ENCODE measurements at regions not wholly inside any gene's neighbourhood (a gene's known extent, or its start where the extent isn't known, plus 50 kb on each side); places are given as distances from the start of the nearest gene placed in this dataset.

DNA sequence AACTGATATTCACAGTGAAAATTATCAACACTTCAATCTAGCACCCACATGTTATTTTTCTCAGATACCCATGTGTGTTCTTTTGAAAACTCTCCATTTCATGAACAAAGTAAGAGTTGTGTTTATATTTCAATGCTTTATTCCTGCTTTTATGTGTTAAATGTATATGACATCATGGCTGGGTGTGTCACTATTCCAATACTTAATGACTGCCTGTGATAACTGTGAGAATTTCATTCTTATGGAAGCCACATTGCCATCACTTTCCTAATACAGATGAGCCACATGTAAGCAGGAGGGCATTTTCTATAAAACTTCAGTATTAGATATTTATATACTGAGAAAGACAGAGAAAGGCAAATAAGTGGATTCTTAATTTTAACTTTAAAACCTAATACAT, 100.4 kb upstream of the FIGN start:
- no peak for DNase-seq (ENCODE audit: low spot score)

DNA sequence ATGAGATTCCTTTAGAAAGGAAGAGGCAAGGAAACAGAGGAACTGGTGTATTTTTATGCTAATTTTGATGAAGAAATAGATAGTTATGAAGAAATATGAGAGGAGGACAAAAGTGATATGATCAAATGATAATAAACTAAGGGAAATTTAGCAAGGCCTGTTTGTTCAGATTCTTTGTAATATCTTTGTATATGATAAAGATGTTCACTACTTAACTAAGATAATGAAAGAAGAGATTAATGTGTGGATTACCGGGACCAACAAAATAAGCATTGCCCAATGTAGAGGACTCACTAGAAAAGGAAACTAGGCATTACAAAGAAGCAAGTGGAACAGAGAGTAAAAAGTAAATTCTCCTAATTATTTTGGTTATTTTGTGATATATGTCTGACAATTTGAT, 99.0 kb upstream of the FIGN start:
- DNase-seq (ENCODE audit: low spot score) = no peak

DNA sequence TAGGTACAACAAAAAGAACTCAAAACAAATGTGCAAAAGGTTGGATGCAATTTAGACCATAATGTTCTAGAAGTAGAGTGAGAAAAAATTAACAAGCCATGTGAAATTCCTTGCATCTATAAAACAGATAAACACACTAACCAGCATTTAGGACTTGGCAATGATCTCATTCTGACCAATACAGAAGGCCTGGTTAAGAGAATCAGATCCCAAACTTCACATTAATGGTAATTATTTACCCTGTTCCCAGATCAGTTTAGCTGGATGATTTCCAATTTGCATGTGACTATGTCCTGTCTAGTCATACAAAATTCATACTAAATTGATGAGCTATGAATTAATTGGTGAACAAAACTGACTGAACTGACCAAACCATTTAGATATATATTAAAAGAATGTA, 98.4 kb upstream of the FIGN start:
- no peak for DNase-seq (ENCODE audit: low spot score)

DNA sequence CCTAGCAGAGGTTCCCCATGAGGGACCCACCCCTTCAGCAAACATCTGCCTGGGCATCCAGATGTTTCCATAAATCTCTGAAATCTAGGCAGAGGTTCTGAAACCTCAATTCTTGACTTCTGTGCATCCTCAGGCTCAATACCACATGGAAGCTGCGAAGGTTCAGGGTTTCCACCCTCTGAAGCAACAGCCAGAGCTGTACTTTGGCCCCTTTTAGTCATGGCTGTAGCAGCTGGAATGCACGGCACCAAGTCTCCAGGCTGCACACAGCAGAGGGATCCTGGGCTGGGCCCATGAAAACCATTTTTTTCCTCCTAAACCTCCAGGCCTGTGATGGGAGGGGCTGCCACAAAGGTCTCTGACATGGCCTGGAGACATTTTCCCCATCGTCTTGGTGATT, 93.0 kb upstream of the FIGN start:
- DNase-seq (ENCODE audit: low spot score) = no peak

DNA sequence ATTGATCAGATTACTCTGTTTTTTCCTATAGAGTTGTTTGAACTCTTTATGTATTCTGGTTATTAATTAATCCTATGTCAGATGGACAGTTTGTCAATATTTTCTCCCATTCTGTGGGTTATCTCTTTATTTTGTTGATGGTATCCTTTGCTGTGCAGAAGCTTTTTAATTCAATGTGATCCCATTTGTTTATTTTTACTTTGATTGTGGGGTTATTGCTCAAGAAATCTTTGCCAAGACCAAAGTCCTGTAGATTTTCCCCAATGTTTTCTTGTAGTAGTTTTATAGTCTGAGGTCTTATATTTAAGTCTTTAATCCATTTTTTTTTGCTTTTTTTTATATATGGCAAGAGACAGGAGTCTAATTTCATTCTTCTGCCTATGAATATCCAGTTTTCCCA, 86.2 kb upstream of the FIGN start:
- DNase-seq (ENCODE audit: low spot score) = no peak

DNA sequence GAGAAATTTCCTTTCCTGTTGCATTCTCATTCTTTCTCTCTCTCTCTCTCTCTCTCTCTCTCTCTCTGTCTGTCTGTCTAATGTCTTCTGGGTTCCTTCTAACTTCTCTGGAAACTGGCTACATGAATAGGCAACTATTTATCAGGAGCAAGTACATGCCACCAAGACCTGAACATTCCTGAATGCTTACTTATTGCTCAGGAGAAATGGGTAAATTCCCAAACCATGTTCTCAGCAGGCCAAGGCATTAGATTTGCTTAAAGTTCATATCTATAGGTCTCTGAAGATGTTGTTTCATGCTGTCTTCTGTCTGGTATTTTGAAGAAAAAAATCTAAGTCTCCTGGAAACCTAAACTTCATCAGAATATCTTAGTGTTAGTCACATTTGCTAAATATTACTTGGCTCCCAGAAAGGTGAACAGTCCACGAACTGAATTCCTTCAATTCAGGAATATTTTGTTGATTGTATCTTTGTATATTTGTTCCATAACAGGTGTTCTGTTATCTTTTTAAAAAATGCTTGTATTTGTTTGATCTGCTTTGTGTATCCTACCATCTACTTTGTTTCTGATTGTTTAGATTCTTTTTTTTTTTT, 77.2 kb upstream of the FIGN start:
- no peak for DNase-seq (ENCODE audit: low spot score)

DNA sequence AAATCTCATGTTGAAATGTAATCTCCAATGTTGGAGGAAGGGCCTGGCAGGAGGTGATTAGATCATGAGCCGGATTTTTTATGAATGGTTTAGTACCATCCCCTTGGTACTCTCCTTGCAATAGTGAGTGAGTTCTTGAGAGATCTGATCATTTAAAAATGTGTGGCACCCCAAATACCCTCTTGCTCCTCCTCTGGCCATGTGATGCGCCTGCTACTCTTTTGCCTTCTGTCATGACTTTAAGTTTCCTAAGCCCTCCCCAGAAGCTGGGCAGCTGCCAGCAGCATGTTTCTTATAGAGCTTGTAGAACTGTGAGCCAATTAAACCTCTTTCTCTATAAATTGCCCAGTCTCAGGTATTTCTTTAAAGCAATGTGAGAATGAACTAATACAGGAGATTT, 72.6 kb upstream of the FIGN start:
- no peak for DNase-seq (ENCODE audit: low spot score)

DNA sequence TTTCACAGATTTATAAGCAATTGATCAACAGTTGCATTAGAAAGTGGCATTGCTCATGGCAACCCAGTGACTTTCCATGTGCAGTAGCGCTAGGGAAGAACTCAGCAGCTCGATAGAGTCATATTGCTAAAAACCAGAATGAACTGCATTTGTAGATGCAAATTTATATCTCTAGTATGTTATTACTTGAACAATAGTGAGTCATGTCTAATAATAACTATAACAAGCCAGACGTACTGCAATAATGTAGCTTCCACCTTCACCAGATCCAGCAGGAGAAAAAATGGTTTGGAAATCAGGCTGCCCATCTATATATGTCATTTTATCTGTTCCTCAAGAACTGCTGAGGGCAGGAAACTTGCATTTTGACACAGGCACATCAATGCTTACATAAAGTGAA, 66.5 kb upstream of the FIGN start:
- no peak for DNase-seq (ENCODE audit: low spot score)

DNA sequence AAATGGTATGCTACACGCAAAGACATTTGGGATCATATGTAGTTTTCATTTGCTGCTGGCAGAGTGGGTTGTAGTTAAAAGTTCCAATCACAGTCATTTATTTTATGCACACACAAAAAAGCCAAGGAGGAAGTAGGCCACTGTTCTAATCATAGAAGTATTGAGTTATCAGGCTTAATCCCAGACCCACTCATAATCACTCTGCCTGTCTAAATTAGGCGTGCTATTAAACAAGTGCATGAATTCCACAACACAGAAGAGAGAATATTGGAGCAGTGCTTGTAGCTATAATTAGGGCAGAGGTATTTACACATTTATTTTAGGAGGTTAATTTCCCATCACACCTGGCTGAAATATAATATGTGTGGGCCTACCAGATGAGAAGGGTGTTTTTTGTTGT, 65.7 kb upstream of the FIGN start:
- DNase-seq (ENCODE audit: low spot score) = no peak

DNA sequence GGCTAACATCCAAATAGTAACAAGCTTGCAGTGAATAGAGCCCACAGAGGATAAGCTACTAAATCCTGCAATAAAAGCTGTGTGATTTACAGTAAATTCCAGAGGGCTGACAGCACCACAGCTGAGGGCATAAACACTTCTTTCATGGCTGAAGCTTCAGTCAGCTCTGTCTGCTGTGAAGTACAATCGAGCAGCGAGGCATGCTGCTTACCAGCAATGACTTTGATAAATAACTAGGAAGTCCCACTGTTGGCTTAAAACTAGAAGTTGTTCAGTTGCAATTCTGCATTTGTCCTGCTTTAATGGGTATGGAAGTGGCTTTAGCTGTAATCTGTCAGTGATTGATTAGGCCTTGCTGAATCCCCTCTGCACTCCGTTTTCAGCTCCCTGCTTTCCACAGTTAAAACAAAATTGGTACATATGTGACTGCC, 65.2 kb upstream of the FIGN start:
- DNase-seq (ENCODE audit: low spot score) = peak; percentile 97

DNA sequence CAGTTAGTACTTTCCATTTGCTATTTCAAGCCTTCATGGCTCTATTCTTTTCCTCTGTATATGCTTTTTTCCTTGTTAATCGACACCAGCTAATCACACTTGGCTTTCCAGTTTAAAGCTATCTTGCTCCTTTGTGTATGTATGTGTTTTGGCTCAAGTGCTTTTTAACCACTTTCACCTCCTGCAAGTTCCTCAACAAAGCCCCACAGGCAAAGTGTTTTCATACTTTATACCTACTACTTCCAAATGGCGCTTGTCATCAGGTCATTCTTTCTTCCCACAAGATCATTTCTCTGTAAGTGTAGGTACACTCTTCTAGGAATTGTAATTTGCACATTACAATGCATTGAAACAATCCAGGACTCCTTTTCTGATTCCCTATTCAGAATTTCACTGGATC, 64.0 kb upstream of the FIGN start:
- no peak for DNase-seq (ENCODE audit: low spot score)

DNA sequence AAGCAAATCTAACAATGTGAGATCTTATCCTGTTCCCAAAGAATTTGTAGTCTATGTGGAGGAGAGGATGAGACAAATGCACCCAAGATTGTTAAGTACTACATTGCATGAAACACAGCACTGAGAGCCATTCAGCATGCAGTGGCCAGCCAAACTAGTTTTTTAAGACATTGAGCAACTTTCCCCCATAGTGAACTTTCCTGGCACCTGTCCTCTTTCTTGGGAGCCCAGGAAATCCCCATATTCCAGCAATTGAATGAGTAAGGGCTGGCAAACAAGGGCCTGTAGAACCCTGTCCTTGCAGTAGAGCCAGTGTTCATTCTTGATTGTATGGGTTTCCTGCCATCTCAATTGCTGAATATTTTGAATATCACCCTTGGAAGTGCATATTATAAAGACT, 58.8 kb upstream of the FIGN start:
- DNase-seq (ENCODE audit: low spot score) = no peak
